HepG2 (cell line): ENCODE measurements at regions not wholly inside any gene's neighbourhood (a gene's known extent, or its start where the extent isn't known, plus 50 kb on each side); places are given as distances from the start of the nearest gene placed in this dataset.

Source experiments
- ARID3A ChIP-seq: IDR thresholded peaks from 2 replicates; pipeline ENCODE4 v1.6.1; 2012; ENCODE audit warnings: low read depth, low read length, improper control_type of control experiment
- BORCS8-MEF2B ChIP-seq: sonication (generic); formaldehyde crosslinking; IDR thresholded peaks from 2 replicates; pipeline ENCODE4 v1.8.0; 2022; ENCODE audit warnings: mild to moderate bottlenecking, missing genetic modification reagents
- CHD4 ChIP-seq: fragments of 200-600 bp; sonication (generic); IDR thresholded peaks from 2 replicates; pipeline ENCODE4 v1.7.0; 2017; ENCODE audit warnings: mild to moderate bottlenecking, low read length, borderline replicate concordance
- HINFP ChIP-seq: sonication (generic); formaldehyde crosslinking; IDR thresholded peaks from 2 replicates; pipeline ENCODE4 v1.4.0; 2020; ENCODE audit warnings: low read depth, mild to moderate bottlenecking, missing genetic modification reagents
- KLF15 ChIP-seq: sonication (generic); formaldehyde crosslinking; IDR thresholded peaks from 2 replicates; pipeline ENCODE4 v1.8.1; 2023; ENCODE audit warnings: borderline replicate concordance, mild to moderate bottlenecking, inconsistent platforms, missing genetic modification reagents, mixed read lengths
- KMT2A ChIP-seq: sonication (generic); formaldehyde crosslinking; IDR thresholded peaks from 2 replicates; pipeline ENCODE4 v1.4.0; 2020; ENCODE audit warnings: missing genetic modification reagents
- NCOA5 ChIP-seq: sonication (generic); formaldehyde crosslinking; IDR thresholded peaks from 2 replicates; pipeline ENCODE4 v1.4.0; 2020; ENCODE audit warnings: missing genetic modification reagents
- PHB2 ChIP-seq: fragments of 450-650 bp; IDR thresholded peaks from 2 replicates; pipeline ENCODE4 v1.6.1; 2018; ENCODE audit not compliant: partially characterized antibody
- PRMT3 ChIP-seq: sonication (generic); formaldehyde crosslinking; IDR thresholded peaks from 2 replicates; pipeline ENCODE4 v1.8.1; 2022; ENCODE audit warnings: low read depth, mild to moderate bottlenecking, moderate library complexity, missing genetic modification reagents, borderline replicate concordance
- SAP130 ChIP-seq: IDR thresholded peaks from 2 replicates; pipeline ENCODE4 v1.6.1; 2016; ENCODE audit warnings: low read depth
- SSRP1 ChIP-seq: IDR thresholded peaks from 2 replicates; pipeline ENCODE4 v1.6.1; 2016; ENCODE audit warnings: control low read depth
- THRA ChIP-seq: sonication (generic); formaldehyde crosslinking; IDR thresholded peaks from 2 replicates; pipeline ENCODE4 v1.4.0; 2020; ENCODE audit warnings: missing genetic modification reagents, borderline replicate concordance
- U2AF2 ChIP-seq: fragments of 200-400 bp; formaldehyde crosslinking; IDR thresholded peaks from 2 replicates; pipeline ENCODE4 v1.6.1; 2017; ENCODE audit warnings: low read depth, mild to moderate bottlenecking, low read length
- ZFP36L1 ChIP-seq: sonication (generic); formaldehyde crosslinking; IDR thresholded peaks from 2 replicates; pipeline ENCODE4 v1.8.0; 2022; ENCODE audit warnings: mild to moderate bottlenecking, missing genetic modification reagents, moderate library complexity
- ZNF205 ChIP-seq: IDR thresholded peaks from 2 replicates; pipeline ENCODE4 v1.6.1; 2018; ENCODE audit warnings: missing biosample characterization, missing genetic modification reagents
- ZNF335 ChIP-seq: sonication (generic); formaldehyde crosslinking; IDR thresholded peaks from 2 replicates; pipeline ENCODE4 v1.4.0; 2020; ENCODE audit warnings: missing genetic modification reagents
- ZNF44 ChIP-seq: sonication (generic); formaldehyde crosslinking; IDR thresholded peaks from 2 replicates; pipeline ENCODE4 v1.5.1; 2020; ENCODE audit warnings: mild to moderate bottlenecking, missing genetic modification reagents
- ZNF512 ChIP-seq: sonication (generic); formaldehyde crosslinking; IDR thresholded peaks from 2 replicates; pipeline ENCODE4 v1.4.0; 2020; ENCODE audit warnings: mild to moderate bottlenecking, missing genetic modification reagents
- ZNF83 ChIP-seq: sonication (generic); formaldehyde crosslinking; IDR thresholded peaks from 2 replicates; pipeline ENCODE4 v1.4.0; 2020; ENCODE audit warnings: missing genetic modification reagents, mild to moderate bottlenecking, borderline replicate concordance
- ZNF878 ChIP-seq: sonication (generic); formaldehyde crosslinking; IDR thresholded peaks from 2 replicates; pipeline ENCODE4 v1.8.1; 2023; ENCODE audit warnings: mild to moderate bottlenecking, missing genetic modification reagents, moderate library complexity
- ZSCAN22 ChIP-seq: sonication (generic); formaldehyde crosslinking; IDR thresholded peaks from 2 replicates; pipeline ENCODE4 v1.4.0; 2020; ENCODE audit warnings: mild to moderate bottlenecking, missing genetic modification reagents
- ZSCAN25 ChIP-seq: sonication (generic); formaldehyde crosslinking; IDR thresholded peaks from 2 replicates; pipeline ENCODE4 v1.8.0; 2022; ENCODE audit warnings: mild to moderate bottlenecking, missing genetic modification reagents
- TF ChIP-seq, protein P1 (sequence below): sonication (generic); formaldehyde crosslinking; IDR thresholded peaks from 2 replicates; pipeline ENCODE4 v1.5.0; 2020; ENCODE audit warnings: mild to moderate bottlenecking, missing genetic modification reagents

GRCh38 chr6:157756708-157757429 is 66.2 kb upstream of the SNX9 start (continued):
- TF ChIP-seq ARID3A (no peak), CHD4 (no peak), PHB2 (no peak), THRA (CRISPR knock-in tag) (peak; percentile 69), U2AF2 (no peak), NCOA5 (CRISPR knock-in tag) (no peak), SAP130 (CRISPR knock-in tag) (peak; percentile 53; the same call in 1 of the 2 replicates), HINFP (CRISPR knock-in tag) (no peak), ZNF205 (CRISPR knock-in tag) (no peak), ZNF83 (CRISPR knock-in tag) (no peak), ZSCAN25 (CRISPR knock-in tag) (no peak), KLF15 (CRISPR knock-in tag) (no peak), ZFP36L1 (CRISPR knock-in tag) (no peak; the same call in 1 of the 2 replicates), KMT2A (CRISPR knock-in tag) (no peak), ZNF44 (CRISPR knock-in tag) (no peak), BORCS8-MEF2B (CRISPR knock-in tag) (peak; percentile 55; the same call in 1 of the 2 replicates), PRMT3 (no peak), ZNF878 (CRISPR knock-in tag) (no peak), ZSCAN22 (CRISPR knock-in tag) (no peak), ZNF335 (CRISPR knock-in tag) (peak; percentile 71; the same call in 1 of the 2 replicates), ZNF512 (no peak; the same call in 1 of the 2 replicates), SSRP1 (CRISPR knock-in tag) (no peak)
- TF ChIP-seq, protein P1, sequence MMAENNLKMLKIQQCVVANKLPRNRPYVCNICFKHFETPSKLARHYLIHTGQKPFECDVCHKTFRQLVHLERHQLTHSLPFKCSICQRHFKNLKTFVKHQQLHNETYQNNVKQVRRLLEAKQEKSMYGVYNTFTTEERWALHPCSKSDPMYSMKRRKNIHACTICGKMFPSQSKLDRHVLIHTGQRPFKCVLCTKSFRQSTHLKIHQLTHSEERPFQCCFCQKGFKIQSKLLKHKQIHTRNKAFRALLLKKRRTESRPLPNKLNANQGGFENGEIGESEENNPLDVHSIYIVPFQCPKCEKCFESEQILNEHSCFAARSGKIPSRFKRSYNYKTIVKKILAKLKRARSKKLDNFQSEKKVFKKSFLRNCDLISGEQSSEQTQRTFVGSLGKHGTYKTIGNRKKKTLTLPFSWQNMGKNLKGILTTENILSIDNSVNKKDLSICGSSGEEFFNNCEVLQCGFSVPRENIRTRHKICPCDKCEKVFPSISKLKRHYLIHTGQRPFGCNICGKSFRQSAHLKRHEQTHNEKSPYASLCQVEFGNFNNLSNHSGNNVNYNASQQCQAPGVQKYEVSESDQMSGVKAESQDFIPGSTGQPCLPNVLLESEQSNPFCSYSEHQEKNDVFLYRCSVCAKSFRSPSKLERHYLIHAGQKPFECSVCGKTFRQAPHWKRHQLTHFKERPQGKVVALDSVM (CRISPR knock-in tag) = no peak
